ENCODE measurements at regions not wholly inside any gene's neighbourhood (a gene's known extent, or its start where the extent isn't known, plus 50 kb on each side); places are given as distances from the start of the nearest gene placed in this dataset.

DNA sequence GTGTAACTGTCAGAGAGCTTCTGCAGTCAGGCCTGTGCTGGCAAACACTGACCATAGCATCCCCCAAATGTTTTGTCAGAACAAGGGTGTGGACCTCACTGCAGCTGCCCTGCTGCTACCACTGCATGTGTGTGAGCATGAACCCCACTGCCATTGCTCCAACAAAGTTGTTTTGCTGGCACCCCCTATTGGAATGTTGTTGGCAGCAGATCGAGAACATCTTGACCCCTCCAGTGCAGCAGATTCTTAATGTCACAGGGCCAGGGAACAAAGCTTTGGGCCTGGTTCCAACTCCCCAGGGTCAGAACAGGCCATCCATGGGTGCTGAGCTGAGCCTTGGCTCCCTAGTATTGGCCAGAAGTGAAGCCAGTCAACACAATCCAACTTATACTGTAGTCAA is 1537.4 kb downstream of the NCAM2 start:
- no peak for DNase-seq (ENCODE audit: low spot score)
- no peaks in the 10 kb centered on the region for H3K4me1 Mint-ChIP-seq
- POLR2A ChIA-PET, result no interaction called here
- ATAC-seq, result no peak
- H3K27me3 Mint-ChIP-seq (ENCODE audit: low read depth), result no peaks in the 10 kb centered on the region
- CTCF ChIA-PET, result no interaction called here
- TF ChIP-seq ZMAT4 (CRISPR knock-in tag; IDR thresholded peaks at IDR 0.05) (no peak), ELF4 (CRISPR knock-in tag; IDR thresholded peaks at IDR 0.05; ENCODE audit: low read depth) (no peak)
- H3K36me3 Mint-ChIP-seq, result peaks cover 26% of the 10 kb centered on the region
- H3K4me3 Mint-ChIP-seq, result no peak overlapping the region
- peaks cover 53% of the 10 kb centered on the region for H3K9me3 Mint-ChIP-seq
- H3K27ac Mint-ChIP-seq, result no peak overlapping the region

GRCh38 chr21:22536509-22536908 is 1538.3 kb downstream of the NCAM2 start:
- peaks cover 60% of the 10 kb centered on the region for H3K9me3 Mint-ChIP-seq
- TF ChIP-seq TCF7 (CRISPR knock-in tag; IDR thresholded peaks at IDR 0.05; ENCODE audit: low read depth) (no peak), TP53 (CRISPR knock-in tag; IDR thresholded peaks at IDR 0.05) (no peak), HMGA2 (CRISPR knock-in tag; IDR thresholded peaks at IDR 0.05) (no peak), CTCF (IDR thresholded peaks at IDR 0.05) (no peak), MLX (CRISPR knock-in tag; IDR thresholded peaks at IDR 0.05) (no peak), GTF2I (CRISPR knock-in tag; conservative IDR thresholded peaks at IDR 0.05) (no peak), JAZF1 (CRISPR knock-in tag; IDR thresholded peaks at IDR 0.05) (no peak), MYBL2 (CRISPR knock-in tag; IDR thresholded peaks at IDR 0.05) (no peak), NFE2L1 (CRISPR knock-in tag; IDR thresholded peaks at IDR 0.05) (no peak), GRHL2 (CRISPR knock-in tag; IDR thresholded peaks at IDR 0.05; ENCODE audit: insufficient replicate concordance, severe bottlenecking) (no peak), TEAD4 (CRISPR knock-in tag; IDR thresholded peaks at IDR 0.05) (no peak)
- TF ChIP-seq, protein P1, sequence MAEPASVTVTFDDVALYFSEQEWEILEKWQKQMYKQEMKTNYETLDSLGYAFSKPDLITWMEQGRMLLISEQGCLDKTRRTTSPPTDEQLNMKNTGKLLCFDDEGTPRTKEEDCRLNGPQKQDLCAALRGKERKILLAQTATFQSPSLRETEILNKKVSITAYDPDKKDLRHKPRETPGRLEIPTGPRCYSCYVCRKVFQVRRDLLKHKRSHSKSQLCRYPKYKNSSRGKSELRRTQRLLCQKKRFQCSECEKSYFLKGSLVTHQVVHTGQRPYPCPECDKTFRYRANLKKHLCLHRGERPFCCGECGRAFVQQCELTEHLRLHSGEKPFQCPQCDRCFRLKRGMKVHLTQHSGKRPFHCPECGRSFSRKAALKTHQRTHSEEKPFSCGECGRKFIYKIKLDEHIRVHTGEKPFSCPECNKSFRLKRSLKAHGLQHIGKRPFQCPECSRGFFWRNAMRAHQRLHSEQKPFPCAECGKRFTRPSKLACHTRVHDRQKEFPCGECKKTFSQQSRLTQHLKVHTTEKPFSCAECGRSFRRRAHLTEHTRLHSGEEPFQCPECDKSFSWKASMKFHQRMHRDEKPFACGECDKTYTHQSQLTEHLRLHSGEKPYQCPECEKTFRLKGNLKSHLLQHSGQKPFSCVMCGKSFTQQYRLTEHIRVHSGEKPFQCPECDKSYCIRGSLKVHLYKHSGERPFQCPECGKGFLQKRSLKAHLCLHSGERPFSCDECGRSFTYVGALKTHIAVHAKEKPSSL (CRISPR knock-in tag; conservative IDR thresholded peaks at IDR 0.05), result no peak
- peaks cover 31% of the 10 kb centered on the region for H3K36me3 Mint-ChIP-seq
- ATAC-seq (no peak), DNase-seq (ENCODE audit: low spot score) (no peak)
- ChIA-PET CTCF (no interaction called here), POLR2A (no interaction called here)
- no peak overlapping the region for H3K27ac Mint-ChIP-seq
- no peak overlapping the region for H3K4me3 Mint-ChIP-seq
- H3K4me1 Mint-ChIP-seq, result no peaks in the 10 kb centered on the region
- no peaks in the 10 kb centered on the region for H3K27me3 Mint-ChIP-seq (ENCODE audit: low read depth)

DNA sequence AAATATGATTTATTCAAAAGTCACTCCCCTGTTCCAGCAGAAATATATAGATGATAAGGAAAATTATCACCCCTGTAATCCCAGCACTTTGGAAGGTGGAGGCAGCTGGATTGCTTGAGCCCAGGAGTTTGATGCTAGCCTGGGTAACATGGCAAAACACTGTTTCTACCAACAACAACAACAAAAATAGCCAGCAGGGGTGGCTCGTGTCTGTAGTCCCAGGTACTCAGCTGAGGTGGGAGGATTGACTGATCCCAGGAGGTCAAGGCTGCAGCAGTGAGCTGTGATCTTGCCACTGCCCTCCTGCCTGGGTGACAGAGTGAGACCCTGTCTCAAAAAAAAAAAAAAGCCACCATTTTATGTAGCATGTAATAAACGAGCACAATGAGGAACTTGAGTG is 1546.5 kb downstream of the NCAM2 start:
- peak; percentile 65 for ATAC-seq
- TF ChIP-seq, protein P1 (CRISPR knock-in tag; conservative IDR thresholded peaks at IDR 0.05), result no peak
- TF ChIP-seq TCF7 (CRISPR knock-in tag; IDR thresholded peaks at IDR 0.05; ENCODE audit: low read depth) (no peak), CBFB (CRISPR knock-in tag; IDR thresholded peaks at IDR 0.05; ENCODE audit: low read depth) (no peak), ZNF281 (CRISPR knock-in tag; IDR thresholded peaks at IDR 0.05) (no peak), TP53 (CRISPR knock-in tag; IDR thresholded peaks at IDR 0.05) (no peak), NFE2L1 (CRISPR knock-in tag; IDR thresholded peaks at IDR 0.05) (no peak), RELA (CRISPR knock-in tag; IDR thresholded peaks at IDR 0.05; ENCODE audit: borderline replicate concordance) (no peak), TEAD4 (CRISPR knock-in tag; IDR thresholded peaks at IDR 0.05) (no peak), HMGA2 (CRISPR knock-in tag; IDR thresholded peaks at IDR 0.05) (no peak), GABPB1 (CRISPR knock-in tag; IDR thresholded peaks at IDR 0.05) (no peak), ZNF138 (CRISPR knock-in tag; conservative IDR thresholded peaks at IDR 0.05) (no peak)
- TF ChIP-seq, protein P2, sequence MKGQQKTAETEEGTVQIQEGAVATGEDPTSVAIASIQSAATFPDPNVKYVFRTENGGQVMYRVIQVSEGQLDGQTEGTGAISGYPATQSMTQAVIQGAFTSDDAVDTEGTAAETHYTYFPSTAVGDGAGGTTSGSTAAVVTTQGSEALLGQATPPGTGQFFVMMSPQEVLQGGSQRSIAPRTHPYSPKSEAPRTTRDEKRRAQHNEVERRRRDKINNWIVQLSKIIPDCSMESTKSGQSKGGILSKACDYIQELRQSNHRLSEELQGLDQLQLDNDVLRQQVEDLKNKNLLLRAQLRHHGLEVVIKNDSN (CRISPR knock-in tag; IDR thresholded peaks at IDR 0.05), result no peak

More for the DNA sequence above, 1546.5 kb downstream of the NCAM2 start:
- peaks cover 25% of the 10 kb centered on the region for H3K9me3 Mint-ChIP-seq
- H3K27me3 Mint-ChIP-seq (ENCODE audit: low read depth), result no peaks in the 10 kb centered on the region
- DNase-seq (ENCODE audit: low spot score), result peak; percentile 16
- no peak overlapping the region for H3K27ac Mint-ChIP-seq
- H3K36me3 Mint-ChIP-seq, result peaks cover 12% of the 10 kb centered on the region
- no peaks in the 10 kb centered on the region for H3K4me1 Mint-ChIP-seq
- ChIA-PET POLR2A (no interaction called here), CTCF (interaction anchor here (0.7 kb wide), 1 partner anchor 18 kb away, joined by 3 read pairs; no protein-coding TSS in a partner anchor)
- H3K4me3 Mint-ChIP-seq, result no peak overlapping the region

Data from WTC11 (cell line).